ENCODE measurements at regions not wholly inside any gene's neighbourhood (a gene's known extent, or its start where the extent isn't known, plus 50 kb on each side); places are given as distances from the start of the nearest gene placed in this dataset.

DNA sequence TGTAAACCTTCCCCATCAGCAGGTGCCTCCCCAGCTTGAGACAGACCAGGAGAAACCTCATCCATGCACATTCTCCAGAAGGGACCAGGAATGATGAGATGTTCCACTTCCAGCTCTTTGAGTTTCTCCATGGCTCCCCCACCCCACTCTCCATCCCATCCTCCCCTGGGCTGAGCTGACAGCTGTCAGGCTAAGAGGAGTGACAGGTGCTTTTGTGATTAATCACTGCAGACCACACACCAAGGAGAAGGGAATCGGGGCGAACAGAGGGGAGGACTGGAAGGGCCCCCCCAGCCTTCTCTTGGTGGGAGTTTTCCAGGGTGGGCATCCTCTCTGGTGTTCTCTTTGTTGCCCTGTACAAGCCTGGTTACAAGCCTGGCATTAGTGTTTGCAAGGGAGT lies 56.1 kb upstream of the ZFAND3 start:
- TF ChIP-seq, protein P1, sequence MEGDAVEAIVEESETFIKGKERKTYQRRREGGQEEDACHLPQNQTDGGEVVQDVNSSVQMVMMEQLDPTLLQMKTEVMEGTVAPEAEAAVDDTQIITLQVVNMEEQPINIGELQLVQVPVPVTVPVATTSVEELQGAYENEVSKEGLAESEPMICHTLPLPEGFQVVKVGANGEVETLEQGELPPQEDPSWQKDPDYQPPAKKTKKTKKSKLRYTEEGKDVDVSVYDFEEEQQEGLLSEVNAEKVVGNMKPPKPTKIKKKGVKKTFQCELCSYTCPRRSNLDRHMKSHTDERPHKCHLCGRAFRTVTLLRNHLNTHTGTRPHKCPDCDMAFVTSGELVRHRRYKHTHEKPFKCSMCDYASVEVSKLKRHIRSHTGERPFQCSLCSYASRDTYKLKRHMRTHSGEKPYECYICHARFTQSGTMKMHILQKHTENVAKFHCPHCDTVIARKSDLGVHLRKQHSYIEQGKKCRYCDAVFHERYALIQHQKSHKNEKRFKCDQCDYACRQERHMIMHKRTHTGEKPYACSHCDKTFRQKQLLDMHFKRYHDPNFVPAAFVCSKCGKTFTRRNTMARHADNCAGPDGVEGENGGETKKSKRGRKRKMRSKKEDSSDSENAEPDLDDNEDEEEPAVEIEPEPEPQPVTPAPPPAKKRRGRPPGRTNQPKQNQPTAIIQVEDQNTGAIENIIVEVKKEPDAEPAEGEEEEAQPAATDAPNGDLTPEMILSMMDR (IDR thresholded peaks at IDR 0.05 in 2 of 3, conservative IDR thresholded peaks at IDR 0.05 in 1 of 3; ENCODE audit: borderline replicate concordance in 1 of 3, insufficient read depth in 1 of 3, low read depth in 2 of 3, low read length in 2 of 3) = no peak
- TF ChIP-seq SRF (IDR thresholded peaks at IDR 0.05; ENCODE audit: low read depth) = no peak
- no peak for TF ChIP-seq POLR2AphosphoS5 (IDR thresholded peaks at IDR 0.05; ENCODE audit: low read depth, low read length)
- TF ChIP-seq EZH2 (IDR thresholded peaks at IDR 0.05) = no peak

Data from HCT116 (cell line).